HG02938 (cell line): ENCODE measurements at regions not wholly inside any gene's neighbourhood (a gene's known extent, or its start where the extent isn't known, plus 50 kb on each side); places are given as distances from the start of the nearest gene placed in this dataset.

ENCODE experiments used
- ATAC-seq: cut with Tn5 transposase; IDR thresholded peaks from one replicate; pipeline ENCODE4 v1.9.1; 2021; ENCODE audit warnings: mild to moderate bottlenecking, moderate library complexity; ENCODE audit not compliant: unreplicated experiment

GRCh38 chr4:19728773-19729172, 522.9 kb upstream of the SLIT2 start:
- ATAC-seq, result no peak

DNA sequence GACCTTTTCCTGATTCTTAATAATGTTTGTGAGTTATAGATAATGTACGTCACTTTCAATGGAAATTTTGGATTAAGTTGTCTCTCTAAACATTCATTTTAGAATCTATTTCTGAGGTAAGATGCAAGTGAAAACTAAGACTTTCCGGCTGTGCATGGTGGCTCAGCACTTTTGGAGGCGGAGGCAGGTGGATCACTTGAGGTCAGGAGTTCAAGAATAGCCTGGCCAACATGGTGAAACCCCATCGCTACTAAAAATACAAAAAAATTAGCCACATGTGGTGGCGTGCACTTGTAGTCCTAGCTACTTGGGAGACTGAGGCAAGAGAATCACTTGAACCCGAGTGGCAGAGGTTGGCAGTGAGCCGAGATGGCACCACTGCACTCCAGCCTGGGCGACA, 524.6 kb upstream of the SLIT2 start:
- no peak for ATAC-seq

GRCh38 chr4:19725130-19725529, 526.6 kb upstream of the SLIT2 start:
- no peak for ATAC-seq

DNA sequence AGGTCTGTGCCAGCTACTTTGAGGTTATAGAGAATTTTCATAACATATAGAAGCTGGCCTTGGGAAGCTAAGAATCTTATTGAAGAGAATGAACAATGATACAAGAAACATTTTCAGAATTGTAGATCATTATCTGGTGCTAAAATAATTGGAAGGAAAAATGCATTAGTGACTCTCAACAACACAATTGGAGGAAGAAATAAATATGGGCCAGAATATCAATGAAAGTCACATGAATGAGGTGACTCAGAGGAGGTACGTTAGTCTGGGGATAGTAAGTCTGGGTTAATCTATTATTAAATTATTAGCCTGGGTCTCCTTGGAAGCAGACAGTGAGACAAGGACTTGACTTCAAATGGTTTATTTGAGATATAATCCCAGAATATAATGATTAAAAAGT, 529.3 kb upstream of the SLIT2 start:
- no peak for ATAC-seq

DNA sequence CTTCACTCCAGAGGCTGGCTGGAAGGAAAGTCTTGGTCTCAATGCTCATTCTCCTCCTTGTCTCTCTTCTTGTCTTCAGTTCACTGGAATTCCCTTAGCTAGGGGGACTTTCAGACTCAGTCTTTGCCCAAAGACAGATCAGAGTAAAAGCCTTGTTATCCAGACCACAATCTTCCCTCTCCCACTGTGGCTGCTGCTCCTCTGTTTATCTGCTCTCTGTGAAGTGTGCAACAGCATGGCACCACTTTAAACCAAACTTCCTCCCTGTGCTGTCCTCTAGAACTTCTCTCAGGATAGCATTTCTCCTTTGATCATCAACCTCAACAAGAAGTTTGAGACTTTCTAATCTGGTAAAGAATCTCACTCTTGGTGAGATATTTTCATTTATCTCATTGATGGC, 530.1 kb upstream of the SLIT2 start:
- ATAC-seq, result no peak

DNA sequence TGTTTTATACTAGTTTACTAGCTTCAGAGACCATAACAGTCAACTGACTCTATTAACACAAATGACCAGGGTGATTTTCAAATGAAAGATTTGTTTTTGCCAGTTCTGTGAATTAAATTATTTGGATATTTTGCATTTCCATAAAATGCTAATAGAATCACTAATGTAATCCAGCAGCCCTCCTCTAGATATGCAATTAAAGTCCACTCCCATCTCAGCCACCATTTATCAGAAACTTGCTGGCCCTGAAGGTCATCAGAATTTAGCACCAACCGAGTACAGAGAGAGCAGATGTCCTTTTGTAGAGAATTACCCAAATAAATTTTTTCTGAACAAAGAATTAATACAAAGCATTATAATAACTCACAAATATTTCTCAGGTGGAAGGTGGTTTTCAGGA, 531.1 kb upstream of the SLIT2 start:
- ATAC-seq, result no peak

- no peak for ATAC-seq
These were observed 531.5 kb upstream of the SLIT2 start for GRCh38 chr4:19720190-19720589.

- ATAC-seq, result no peak
These were observed 539.8 kb upstream of the SLIT2 start for GRCh38 chr4:19711871-19712270.

DNA sequence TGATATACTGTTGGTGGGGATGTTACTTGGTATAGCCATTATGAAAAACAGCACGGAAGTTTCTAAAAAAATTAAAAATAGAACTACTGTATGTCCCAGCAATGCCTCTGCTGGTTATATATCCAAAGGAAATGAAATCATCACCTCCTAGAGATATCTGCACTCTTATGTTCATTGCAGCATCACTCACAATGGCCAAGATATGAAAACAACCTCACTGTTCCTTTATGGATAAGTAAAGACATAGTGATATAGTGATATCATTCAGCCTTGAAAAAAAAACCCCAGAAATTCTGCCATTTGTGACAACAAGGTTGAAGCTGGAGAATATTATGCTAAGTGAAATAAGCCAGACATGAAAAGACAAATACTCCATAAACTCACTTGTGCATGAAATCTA, 543.8 kb upstream of the SLIT2 start:
- ATAC-seq, result no peak

- no peak for ATAC-seq
These were observed 548.3 kb upstream of the SLIT2 start for GRCh38 chr4:19703391-19703790.

GRCh38 chr4:19700992-19701391, 550.7 kb upstream of the SLIT2 start:
- no peak for ATAC-seq

- ATAC-seq, result no peak
These were observed 552.7 kb upstream of the SLIT2 start for GRCh38 chr4:19698961-19699360.

DNA sequence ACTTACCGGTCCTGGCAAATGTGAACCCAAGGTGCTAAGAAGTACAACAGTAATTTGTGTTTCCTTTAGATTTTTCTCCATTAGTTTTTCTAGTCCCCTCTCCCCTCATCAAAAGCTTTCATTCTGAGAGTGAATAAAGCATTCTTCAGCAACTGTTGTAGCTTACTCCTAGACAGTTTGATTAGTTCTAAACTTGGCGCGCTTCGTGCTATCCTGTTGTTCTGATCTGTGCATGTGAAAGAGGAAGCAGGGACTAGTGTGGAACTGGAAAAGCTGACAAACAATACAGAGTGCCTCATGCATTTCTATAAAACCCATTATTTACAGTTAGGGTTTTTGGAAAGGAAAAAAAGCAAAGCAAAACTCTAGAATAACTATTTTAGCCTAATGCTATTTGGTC, 556.9 kb upstream of the SLIT2 start:
- no peak for ATAC-seq

- ATAC-seq, result no peak
These were observed 557.7 kb upstream of the SLIT2 start for GRCh38 chr4:19693936-19694570.

DNA sequence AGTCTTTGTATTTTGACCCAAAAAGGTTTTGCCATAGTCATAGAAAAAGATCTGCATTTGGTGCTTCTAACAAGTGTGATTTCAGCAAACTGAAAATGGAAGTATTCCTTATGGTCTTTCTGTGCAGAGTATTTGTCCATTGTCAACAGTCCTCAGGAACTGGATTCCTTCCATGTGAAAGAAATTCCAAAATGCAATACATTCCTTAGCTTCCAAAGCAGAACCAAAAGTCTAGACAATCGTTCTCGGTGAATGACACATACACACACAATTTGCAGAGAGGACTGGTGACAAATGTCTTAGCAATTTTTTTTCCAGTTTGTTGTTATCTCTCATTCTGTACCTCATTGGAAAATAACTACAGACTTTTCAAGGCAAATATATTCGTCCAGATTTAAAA, 562.2 kb upstream of the SLIT2 start:
- no peak for ATAC-seq

DNA sequence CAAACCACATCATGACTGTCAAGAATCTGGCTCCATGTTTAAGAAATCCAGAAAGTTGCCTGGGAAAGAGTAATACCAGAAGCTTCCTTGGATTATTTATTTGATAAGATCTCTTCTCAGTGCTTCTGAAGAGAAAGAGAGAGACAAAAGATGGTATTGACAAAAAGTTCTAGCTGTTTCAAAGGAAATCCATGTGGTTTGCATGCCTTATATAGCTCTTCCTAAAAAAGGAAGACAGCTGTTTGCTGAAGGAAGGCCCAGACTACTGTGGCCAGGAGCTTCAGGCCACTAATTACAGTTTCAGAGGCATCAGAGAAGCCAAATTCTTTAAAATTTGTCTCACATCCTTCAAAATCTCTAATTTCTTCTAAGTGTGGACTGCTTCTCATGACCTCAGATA, 565.2 kb upstream of the SLIT2 start:
- no peak for ATAC-seq

DNA sequence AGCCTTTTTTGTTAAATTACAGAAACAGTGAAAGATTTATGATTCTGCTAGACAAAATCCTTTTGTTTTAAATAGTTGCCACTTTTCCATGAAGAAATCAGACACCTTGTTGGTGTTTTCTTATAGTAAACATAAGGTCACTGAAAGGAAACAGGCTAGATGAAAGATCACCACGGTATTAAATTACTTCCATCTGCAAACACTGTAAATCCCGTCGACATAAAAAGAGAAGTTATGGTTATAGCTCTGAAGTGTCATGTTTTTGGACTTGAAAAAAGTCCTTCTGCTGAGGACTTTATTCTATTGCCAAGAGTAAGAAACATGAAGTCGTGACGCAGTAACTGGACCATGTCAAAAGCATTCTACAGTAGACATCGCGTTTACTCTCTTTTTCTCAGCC, 567.6 kb upstream of the SLIT2 start:
- no peak for ATAC-seq

- no peak for ATAC-seq
These were observed 568.3 kb upstream of the SLIT2 start for GRCh38 chr4:19683426-19683825.

DNA sequence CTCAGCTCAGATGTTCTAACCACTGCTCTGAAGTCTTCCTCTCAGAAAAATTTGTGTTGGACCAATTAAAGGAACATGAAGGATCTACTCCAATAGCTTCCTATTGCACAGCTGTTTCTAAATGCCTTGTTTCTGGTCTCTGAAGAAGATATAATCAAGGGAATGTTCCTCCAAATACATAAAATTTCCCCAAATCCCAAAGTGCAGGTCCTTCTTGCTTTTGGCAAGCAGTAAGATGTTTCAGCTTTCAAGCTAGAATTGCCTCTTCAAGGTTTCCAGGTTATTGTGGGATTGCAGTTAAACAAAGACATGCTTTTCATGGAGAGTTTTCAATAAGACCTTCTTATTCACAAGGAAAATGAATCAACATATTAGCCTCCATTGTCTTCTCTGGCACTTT, 574.5 kb upstream of the SLIT2 start:
- ATAC-seq, result no peak

- ATAC-seq, result no peak
These were observed 576.4 kb upstream of the SLIT2 start for GRCh38 chr4:19675172-19675811.

GRCh38 chr4:19659101-19659500, 592.6 kb upstream of the SLIT2 start:
- ATAC-seq, result no peak

DNA sequence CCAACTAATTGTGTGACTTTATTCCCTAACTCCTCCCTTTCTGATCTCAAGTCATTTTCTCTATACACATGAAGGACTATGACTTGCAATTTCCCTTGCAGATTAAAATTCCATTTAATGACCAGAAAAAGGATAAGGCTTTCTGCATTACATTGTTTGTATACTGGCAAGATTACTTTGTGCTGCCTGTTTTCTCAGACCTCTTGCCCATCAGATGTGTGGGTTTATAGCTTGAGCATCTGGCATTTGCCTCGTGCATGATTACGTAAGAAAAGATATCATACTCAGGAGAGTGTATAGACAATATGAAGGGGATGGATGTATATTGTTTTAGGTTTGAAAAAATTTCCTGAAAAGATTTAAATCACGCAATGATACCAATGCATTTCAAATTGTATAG, 593.8 kb upstream of the SLIT2 start:
- no peak for ATAC-seq

- ATAC-seq, result no peak
These were observed 596.0 kb upstream of the SLIT2 start for GRCh38 chr4:19655666-19656065.
